ENCODE measurements at regions not wholly inside any gene's neighbourhood (a gene's known extent, or its start where the extent isn't known, plus 50 kb on each side); places are given as distances from the start of the nearest gene placed in this dataset.

GRCh38 chr2:129627437-129627836, 352.0 kb upstream of the RAB6C start:
- H3K27me3 ChIP-seq (replicated peaks; ENCODE audit: control insufficient read depth, insufficient read depth, low read length): no peaks in the 10 kb centered on the region; the same call in 1 of the 2 replicates
- BruUV-seq (replicated peaks): no TSS peak
- intact Hi-C loops (cut with micrococcal nuclease; ENCODE audit: unreplicated experiment): no loop called here

GRCh38 chr2:129636692-129637091, 342.8 kb upstream of the RAB6C start:
- DNase-seq: no peak
- Histone ChIP-seq H3K9me3 (no peaks in the 10 kb centered on the region), H3K4me1 (no peaks in the 10 kb centered on the region), H3K4me3 (ENCODE audit: low read depth, low read length) (no peak overlapping the region), H3K36me3 (ENCODE audit: control insufficient read depth, insufficient read depth, low read length) (no peaks in the 10 kb centered on the region), H3K27me3 (replicated peaks; ENCODE audit: control insufficient read depth, insufficient read depth, low read length) (no peaks in the 10 kb centered on the region; the same call in none of the 2 replicates)
- no peak for TF ChIP-seq CTCF (IDR thresholded peaks at IDR 0.05; ENCODE audit: insufficient read depth in 1 of 2, low read depth in 1 of 2, low read length in 1 of 2, severe bottlenecking in 1 of 2, unreplicated experiment in 1 of 2)
- Mint-ChIP-seq H3K27ac (ENCODE audit: unreplicated experiment) (no peak overlapping the region), H3K4me1 (ENCODE audit: low read depth, unreplicated experiment) (no peaks in the 10 kb centered on the region), H3K4me3 (ENCODE audit: unreplicated experiment) (no peak overlapping the region), H3K27me3 (ENCODE audit: insufficient read depth, unreplicated experiment) (peaks cover 15% of the 10 kb centered on the region), H3K9me3 (ENCODE audit: unreplicated experiment) (no peaks in the 10 kb centered on the region), H3K36me3 (ENCODE audit: insufficient read depth, unreplicated experiment) (no peaks in the 10 kb centered on the region)
- ChIA-PET POLR2A (no interaction called here), CTCF (no interaction called here)
- no TSS peak for BruUV-seq (replicated peaks)
- intact Hi-C loops (cut with micrococcal nuclease; ENCODE audit: unreplicated experiment): no loop called here

More at GRCh38 chr2:129627437-129627836, 352.0 kb upstream of the RAB6C start:
- CTCF ChIA-PET: no interaction called here
- Histone ChIP-seq H3K4me3 (ENCODE audit: low read depth, low read length) (no peak overlapping the region), H3K9me3 (no peaks in the 10 kb centered on the region), H3K4me1 (no peaks in the 10 kb centered on the region), H3K36me3 (ENCODE audit: control insufficient read depth, insufficient read depth, low read length) (no peaks in the 10 kb centered on the region)
- TF ChIP-seq CTCF (IDR thresholded peaks at IDR 0.05; ENCODE audit: insufficient read depth in 1 of 2, low read depth in 1 of 2, low read length in 1 of 2, severe bottlenecking in 1 of 2, unreplicated experiment in 1 of 2): no peak
- Mint-ChIP-seq H3K4me3 (ENCODE audit: unreplicated experiment) (no peak overlapping the region), H3K9me3 (ENCODE audit: unreplicated experiment) (no peaks in the 10 kb centered on the region), H3K36me3 (ENCODE audit: insufficient read depth, unreplicated experiment) (no peaks in the 10 kb centered on the region), H3K4me1 (ENCODE audit: low read depth, unreplicated experiment) (no peaks in the 10 kb centered on the region), H3K27ac (ENCODE audit: unreplicated experiment) (no peak overlapping the region), H3K27me3 (ENCODE audit: insufficient read depth, unreplicated experiment) (peaks cover 14% of the 10 kb centered on the region)
- no peak for DNase-seq
- POLR2A ChIA-PET: no interaction called here

GRCh38 chr2:129641371-129641770, 338.1 kb upstream of the RAB6C start:
- H3K4me1 Mint-ChIP-seq (ENCODE audit: low read depth, unreplicated experiment): no peaks in the 10 kb centered on the region
- BruUV-seq (replicated peaks): no TSS peak
- H3K36me3 Mint-ChIP-seq (ENCODE audit: insufficient read depth, unreplicated experiment): no peaks in the 10 kb centered on the region
- no peaks in the 10 kb centered on the region for H3K9me3 ChIP-seq
- no peaks in the 10 kb centered on the region for H3K9me3 Mint-ChIP-seq (ENCODE audit: unreplicated experiment)
- ChIA-PET CTCF (no interaction called here), POLR2A (no interaction called here)
- no peak for DNase-seq
- H3K4me3 Mint-ChIP-seq (ENCODE audit: unreplicated experiment): no peak overlapping the region
- no peaks in the 10 kb centered on the region for H3K36me3 ChIP-seq (ENCODE audit: control insufficient read depth, insufficient read depth, low read length)
- H3K4me1 ChIP-seq: no peaks in the 10 kb centered on the region
- intact Hi-C loops (cut with micrococcal nuclease; ENCODE audit: unreplicated experiment): no loop called here
- no peak for TF ChIP-seq CTCF (IDR thresholded peaks at IDR 0.05; ENCODE audit: insufficient read depth in 1 of 2, low read depth in 1 of 2, low read length in 1 of 2, severe bottlenecking in 1 of 2, unreplicated experiment in 1 of 2)
- H3K27me3 ChIP-seq (replicated peaks; ENCODE audit: control insufficient read depth, insufficient read depth, low read length): no peaks in the 10 kb centered on the region; the same call in none of the 2 replicates
- H3K27ac Mint-ChIP-seq (ENCODE audit: unreplicated experiment): no peak overlapping the region
- no peak overlapping the region for H3K4me3 ChIP-seq (ENCODE audit: low read depth, low read length)
- peaks cover 29% of the 10 kb centered on the region for H3K27me3 Mint-ChIP-seq (ENCODE audit: insufficient read depth, unreplicated experiment)

Measured in Caco-2 (cell line).